ENCODE measurements at regions not wholly inside any gene's neighbourhood (a gene's known extent, or its start where the extent isn't known, plus 50 kb on each side); places are given as distances from the start of the nearest gene placed in this dataset.

- no peak for TF ChIP-seq CTCF (IDR thresholded peaks at IDR 0.05; ENCODE audit: insufficient read depth, low read length, missing control alignments)
- POLR2A ChIA-PET: interaction anchor here (0.6 to 1.4 kb wide), 2 partner anchors 80 to 161 kb away, joined by 3 read pairs; no protein-coding TSS in a partner anchor
- H3K4me3 ChIP-seq (ENCODE audit: low read depth, low read length): no peak overlapping the region
- CTCF ChIA-PET: interaction anchor here (1.3 kb wide), 1 partner anchor 9 kb away, joined by 4 read pairs; no protein-coding TSS in a partner anchor
- DNase-seq (ENCODE audit: low read depth, low spot score): no peak
Observed at GRCh38 chr13:44274771-44275205, 98.8 kb upstream of the SERP2 start.

DNA sequence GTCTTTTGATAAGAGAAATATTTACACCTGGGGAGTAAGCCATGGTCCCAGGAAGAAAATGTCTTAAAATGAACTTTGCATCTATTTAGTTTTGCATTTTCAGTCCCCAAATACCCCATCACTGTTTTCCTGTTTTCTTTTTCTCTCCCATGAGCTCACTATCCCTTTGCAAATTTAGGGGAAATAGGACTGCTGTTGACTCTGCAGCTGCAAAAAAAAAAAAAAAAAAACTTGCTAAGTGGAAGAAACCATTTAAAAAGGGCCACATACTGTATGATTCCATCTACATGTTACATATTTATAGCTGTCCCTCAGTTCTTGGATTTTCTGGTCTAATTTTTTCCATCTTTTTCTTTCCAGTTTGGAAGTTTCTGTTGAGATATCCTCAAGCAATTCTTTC is 98.2 kb upstream of the SERP2 start:
- H3K4me3 ChIP-seq (ENCODE audit: low read depth, low read length): no peak overlapping the region
- no peak for DNase-seq (ENCODE audit: low read depth, low spot score)
- no peak for TF ChIP-seq CTCF (IDR thresholded peaks at IDR 0.05; ENCODE audit: insufficient read depth, low read length, missing control alignments)
- ChIA-PET CTCF (interaction anchor here (1.3 kb wide), 1 partner anchor 9 kb away, joined by 4 read pairs; no protein-coding TSS in a partner anchor), POLR2A (no interaction called here)

GRCh38 chr13:44276061-44276460 is 97.6 kb upstream of the SERP2 start:
- no peak overlapping the region for H3K4me3 ChIP-seq (ENCODE audit: low read depth, low read length)
- POLR2A ChIA-PET: no interaction called here
- TF ChIP-seq CTCF (IDR thresholded peaks at IDR 0.05; ENCODE audit: insufficient read depth, low read length, missing control alignments): no peak
- DNase-seq (ENCODE audit: low read depth, low spot score): no peak
- CTCF ChIA-PET: interaction anchor here (1.3 kb wide), 1 partner anchor 10 kb away, joined by 4 read pairs; no protein-coding TSS in a partner anchor

DNA sequence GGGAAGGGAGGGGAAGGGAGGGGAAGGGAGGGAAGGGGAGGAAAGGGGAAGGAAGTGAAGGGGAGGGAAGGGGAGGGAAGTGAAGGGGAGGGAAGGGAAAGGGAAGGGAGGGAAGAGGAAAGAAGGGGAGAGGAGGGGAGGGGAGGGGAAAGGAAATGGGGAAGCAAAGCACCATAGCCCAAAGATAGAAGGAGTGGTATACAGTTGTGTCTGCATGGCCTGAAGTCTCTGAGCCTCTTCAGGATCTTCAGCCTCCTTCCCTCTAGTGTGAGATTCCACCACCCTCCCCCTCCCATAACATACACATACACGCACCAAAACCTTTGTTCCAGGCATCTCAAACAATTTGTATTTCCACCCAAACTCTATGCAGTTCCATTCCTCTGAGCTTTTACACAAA is 96.2 kb upstream of the SERP2 start:
- DNase-seq (ENCODE audit: low read depth, low spot score): no peak
- H3K4me3 ChIP-seq (ENCODE audit: low read depth, low read length): no peak overlapping the region

DNA sequence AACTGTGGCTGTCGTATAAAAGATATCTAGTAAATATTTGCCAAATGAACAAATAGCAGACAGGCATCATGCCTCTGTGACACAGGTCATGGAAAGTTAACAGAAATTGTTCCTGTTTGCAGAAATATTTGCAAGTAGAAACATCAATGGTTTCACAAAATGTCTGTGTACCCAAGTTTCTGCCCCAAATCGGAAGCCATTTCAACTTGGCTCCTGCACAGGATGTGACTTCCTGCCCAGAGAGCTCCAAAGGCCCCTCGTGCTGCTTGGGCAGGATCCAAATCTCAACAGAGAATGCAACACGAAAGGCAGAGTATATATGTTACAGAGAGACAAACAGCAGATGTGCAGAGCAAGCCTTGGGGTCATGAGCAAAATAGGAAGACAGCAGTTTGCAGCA is 95.5 kb upstream of the SERP2 start:
- TF ChIP-seq CTCF (IDR thresholded peaks at IDR 0.05; ENCODE audit: insufficient read depth, low read length, missing control alignments): no peak
- no peak for DNase-seq (ENCODE audit: low read depth, low spot score)
- ChIA-PET CTCF (no interaction called here), POLR2A (no interaction called here)
- H3K4me3 ChIP-seq (ENCODE audit: low read depth, low read length): no peak overlapping the region

More for the DNA sequence above, 96.2 kb upstream of the SERP2 start:
- no peak for TF ChIP-seq CTCF (IDR thresholded peaks at IDR 0.05; ENCODE audit: insufficient read depth, low read length, missing control alignments)
- CTCF ChIA-PET: no interaction called here
- POLR2A ChIA-PET: no interaction called here

GRCh38 chr13:44280456-44280855 is 93.2 kb upstream of the SERP2 start:
- H3K4me3 ChIP-seq (ENCODE audit: low read depth, low read length): no peak overlapping the region
- DNase-seq (ENCODE audit: low read depth, low spot score): no peak
- POLR2A ChIA-PET: no interaction called here
- CTCF ChIA-PET: no interaction called here
- no peak for TF ChIP-seq CTCF (IDR thresholded peaks at IDR 0.05; ENCODE audit: insufficient read depth, low read length, missing control alignments)

Data from AG04449 (cell line).